AML-193 (cell line): ENCODE measurements at regions not wholly inside any gene's neighbourhood (a gene's known extent, or its start where the extent isn't known, plus 50 kb on each side); places are given as distances from the start of the nearest gene placed in this dataset.

Experiments
- DNase-seq, 2 experiments: peaks; one replicate each; lab custom pipeline; 2025; lab: John Stamatoyannopoulos, UW

- DNase-seq = no peak
These were observed 101.2 kb downstream of the CRPPA start for GRCh38 chr7:16320099-16320660.

- DNase-seq = no peak
These were observed 102.1 kb downstream of the CRPPA start for GRCh38 chr7:16318989-16319915.

- DNase-seq = no peak
These were observed 102.9 kb downstream of the CRPPA start for GRCh38 chr7:16318463-16318862.

DNA sequence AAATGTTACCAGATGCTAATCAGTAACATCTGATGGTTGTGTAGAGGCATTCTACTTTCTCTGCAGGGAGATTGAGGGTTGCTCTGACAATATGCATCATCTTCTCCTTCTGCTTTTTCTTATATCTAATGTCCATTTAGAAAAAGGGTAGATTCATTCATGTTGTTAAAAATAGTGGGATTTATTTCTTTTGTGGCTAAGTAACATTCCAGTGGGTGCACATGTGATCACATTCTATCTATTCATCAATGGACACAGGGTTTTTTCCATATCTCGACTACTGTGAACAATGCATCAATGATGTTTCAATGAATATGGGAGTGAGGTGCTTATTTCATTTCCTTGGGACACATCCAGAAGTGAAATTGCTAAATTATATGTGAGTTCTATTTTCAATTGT, 103.9 kb downstream of the CRPPA start:
- no peak for DNase-seq

GRCh38 chr7:16315280-16315679, 106.1 kb downstream of the CRPPA start:
- no peak for DNase-seq

- DNase-seq = no peak
These were observed 112.2 kb downstream of the CRPPA start for GRCh38 chr7:16309129-16309528.

- DNase-seq = no peak
These were observed 120.0 kb downstream of the CRPPA start for GRCh38 chr7:16301291-16301690.

- no peak for DNase-seq
These were observed 120.9 kb downstream of the CRPPA start for GRCh38 chr7:16300361-16300895.

GRCh38 chr7:16299853-16300252, 121.5 kb downstream of the CRPPA start:
- DNase-seq = no peak

DNA sequence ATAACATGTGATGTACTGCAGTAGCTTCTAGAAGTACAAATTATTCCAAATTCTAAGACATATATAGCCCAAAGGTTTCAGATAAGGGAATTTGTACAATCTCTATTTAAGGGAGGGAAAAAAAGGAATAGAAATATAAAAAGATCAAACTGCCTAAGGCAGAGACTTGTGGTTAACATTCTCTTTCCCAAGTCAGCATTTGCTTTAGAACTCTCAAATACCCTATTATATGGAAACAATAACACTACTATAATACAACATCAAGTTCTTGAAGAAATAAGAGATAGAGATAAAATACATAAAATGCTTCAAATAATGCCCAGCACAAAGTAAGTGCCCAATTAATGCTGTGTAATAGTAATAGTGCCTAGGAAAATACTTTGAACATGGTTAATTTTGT, 123.1 kb downstream of the CRPPA start:
- no peak for DNase-seq

- DNase-seq = no peak
These were observed 125.8 kb downstream of the CRPPA start for GRCh38 chr7:16295558-16295957.

DNA sequence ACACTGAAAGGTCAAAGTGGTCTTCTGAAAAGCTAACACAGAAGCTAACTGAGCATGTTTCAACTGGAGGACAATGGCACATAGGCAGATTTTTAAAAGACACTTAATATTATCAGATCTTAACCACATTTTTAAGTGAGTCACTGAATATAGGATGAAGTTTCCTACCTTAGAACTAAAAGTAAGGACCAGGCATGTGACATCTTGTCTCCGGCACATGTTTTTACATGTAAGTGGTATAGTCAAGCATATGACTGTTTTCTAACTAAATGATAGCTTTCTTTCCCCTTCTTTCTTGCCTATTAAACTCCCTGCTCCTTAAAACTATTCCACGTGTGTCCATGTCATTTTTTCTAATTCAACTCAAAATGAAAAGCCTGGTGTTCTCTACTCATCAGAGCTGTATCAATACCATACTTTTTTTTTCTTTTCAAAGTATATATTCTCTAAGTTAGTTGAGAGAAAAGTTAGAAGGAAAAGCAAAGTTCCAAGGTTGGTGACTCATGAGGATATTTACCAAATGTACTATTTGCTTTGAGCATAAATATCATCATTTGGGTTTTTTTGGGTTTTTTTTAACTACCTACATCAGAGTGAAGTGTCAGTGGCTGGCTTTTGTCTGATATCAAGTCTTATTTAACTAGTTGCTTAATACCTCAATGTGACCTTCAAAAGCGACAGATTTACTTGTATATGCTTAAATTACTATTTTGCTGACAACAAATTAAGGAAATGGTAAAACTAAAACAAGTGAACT, 127.5 kb downstream of the CRPPA start:
- DNase-seq = no peak

- no peak for DNase-seq
These were observed 136.8 kb downstream of the CRPPA start for GRCh38 chr7:16284581-16284980.

DNA sequence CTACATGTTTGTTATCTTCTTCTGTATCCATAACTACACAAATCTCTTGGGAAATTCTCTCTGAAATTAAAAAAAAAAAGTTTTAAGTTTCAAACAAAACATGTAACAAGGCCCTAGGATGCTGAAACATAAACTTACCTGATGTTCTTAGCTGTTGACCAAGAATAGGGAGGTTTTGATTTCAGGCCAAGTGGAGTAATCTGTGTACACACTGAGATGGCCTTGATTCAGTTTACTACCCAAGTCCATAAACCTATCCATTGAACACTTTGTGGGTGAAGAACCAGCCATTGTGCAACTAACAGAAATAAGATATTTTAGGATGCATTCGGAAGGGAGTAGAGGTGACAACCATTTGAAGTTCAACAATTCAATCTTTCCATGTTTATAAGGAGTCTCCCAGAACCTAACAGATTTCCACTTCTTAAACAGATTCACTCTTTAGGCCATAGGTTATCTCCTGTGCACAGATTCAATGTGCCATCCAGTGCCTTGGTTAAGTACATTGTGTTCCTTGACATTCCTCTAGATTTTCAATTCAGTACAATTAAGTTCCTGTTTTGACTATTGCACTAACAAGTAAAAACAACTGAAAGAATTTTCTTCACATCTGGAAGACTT, 143.1 kb downstream of the CRPPA start:
- no peak for DNase-seq

- DNase-seq = no peak
These were observed 149.2 kb downstream of the CRPPA start for GRCh38 chr7:16271990-16272665.

GRCh38 chr7:16271355-16271915, 149.9 kb downstream of the CRPPA start:
- no peak for DNase-seq

- no peak for DNase-seq
These were observed 150.5 kb downstream of the CRPPA start for GRCh38 chr7:16270844-16271243.

DNA sequence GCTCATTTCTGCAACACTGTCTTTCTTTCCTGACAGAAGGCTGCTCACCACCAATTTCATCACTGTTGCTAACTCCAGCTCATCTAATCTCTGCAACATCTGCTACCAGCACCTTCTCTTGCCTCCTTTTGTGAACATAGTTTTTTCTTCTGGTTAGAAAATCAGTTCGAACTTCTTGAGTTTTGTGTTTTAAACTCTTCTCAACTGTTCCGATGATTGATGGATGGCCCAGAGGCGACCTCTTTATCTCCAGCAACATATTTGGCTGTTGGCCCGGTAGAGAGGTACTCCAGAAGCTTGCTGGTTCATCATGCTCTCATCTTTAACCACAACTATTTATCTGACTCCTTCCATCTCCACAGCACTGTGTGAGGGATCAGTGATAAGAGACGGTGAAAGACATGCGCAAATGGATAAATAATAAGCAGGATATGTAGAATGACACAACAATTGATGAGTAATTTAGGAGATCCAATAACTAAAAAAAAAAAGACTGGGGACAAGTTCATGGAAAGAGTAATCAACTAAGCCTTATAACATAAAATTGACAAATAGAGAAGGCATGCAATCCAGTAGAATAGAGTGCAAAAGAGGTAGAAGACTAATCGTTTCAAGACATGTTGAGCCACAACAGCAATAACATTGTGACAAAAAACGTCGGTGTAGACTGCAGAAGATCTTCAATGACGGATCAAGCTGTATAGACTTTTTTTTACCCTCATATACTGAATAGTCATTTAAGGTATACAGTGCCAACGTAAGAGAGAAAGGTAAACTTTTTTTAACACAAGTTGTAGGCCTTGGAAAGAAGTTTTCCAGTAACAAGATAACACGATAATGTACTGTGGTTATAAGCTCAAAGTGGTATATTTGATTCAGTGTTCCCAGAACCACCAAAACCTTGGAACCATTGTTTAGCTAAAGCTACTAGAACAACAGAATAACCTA, 152.2 kb downstream of the CRPPA start:
- DNase-seq = no peak

DNA sequence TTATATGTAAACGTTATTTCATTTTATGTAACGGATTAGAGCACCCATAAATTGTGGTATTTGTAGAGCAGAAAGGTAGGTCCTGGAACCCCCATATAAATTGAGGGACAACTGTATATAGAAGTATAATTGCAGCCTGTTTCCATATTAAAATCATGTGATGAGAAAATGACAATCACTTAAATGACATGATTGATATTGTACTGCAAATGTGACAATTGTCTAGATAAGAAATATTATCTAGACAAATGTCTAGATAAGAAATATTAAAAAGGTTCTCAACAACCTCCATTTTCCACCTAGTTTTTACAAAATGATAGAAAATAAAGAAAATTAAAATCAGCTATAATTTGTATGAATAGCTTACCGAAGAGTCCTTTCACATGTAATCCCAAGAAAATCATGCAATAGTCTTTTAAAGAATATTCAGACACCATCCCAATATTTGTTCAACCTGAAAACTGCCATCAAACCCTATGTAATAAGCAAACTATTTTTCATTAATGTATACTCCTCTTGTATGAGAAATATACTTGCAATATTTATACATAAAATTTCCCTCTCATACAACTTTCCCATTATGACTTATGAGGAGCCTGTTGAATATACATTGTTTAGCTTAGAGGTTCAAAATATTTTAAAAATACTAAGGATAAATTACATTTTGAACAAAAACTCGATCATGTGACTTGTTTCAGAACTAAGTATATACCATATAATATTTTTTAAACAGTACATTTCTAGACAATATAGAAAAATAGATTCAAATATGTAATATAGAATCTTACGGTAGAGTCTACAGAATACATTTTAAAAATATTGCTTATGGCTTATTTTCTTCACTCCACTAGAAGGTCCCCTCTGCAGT, 153.2 kb downstream of the CRPPA start:
- no peak for DNase-seq
